Transverse colon (tissue), 4 donors: ENCODE measurements at regions not wholly inside any gene's neighbourhood (a gene's known extent, or its start where the extent isn't known, plus 50 kb on each side); places are given as distances from the start of the nearest gene placed in this dataset.

Experiments
- CTCF ChIP-seq, 5 experiments: fragments of 200-600 bp in 3 of 5; fragments of 450-650 bp in 2 of 5; sonication (generic) in 3 of 5; IDR thresholded peaks; 1 replicate in 2 of 5; 2 replicates in 3 of 5; pipeline ENCODE4 v1.5.1; 2016 to 2017; ENCODE audit warnings: antibody characterized with exemption in 5 of 5, inconsistent platforms in 3 of 5, mild to moderate bottlenecking in 2 of 5, moderate library complexity in 1 of 5
- POLR2A ChIP-seq: fragments of 450-650 bp; IDR thresholded peaks from one replicate; pipeline ENCODE4 v1.6.1; 2016; ENCODE audit warnings: antibody characterized with exemption, mild to moderate bottlenecking, moderate library complexity
- POLR2AphosphoS5 ChIP-seq, 3 donors: sonication (generic); formaldehyde crosslinking; IDR thresholded peaks; one replicate each; pipeline ENCODE4 v1.6.1; 2016; ENCODE audit warnings: antibody characterized with exemption in 3 of 3

- TF ChIP-seq POLR2A (no peak), POLR2AphosphoS5 (IDR thresholded peaks at IDR 0.05) (no peak), CTCF (IDR thresholded peaks at IDR 0.05) (no peak)
Observed at GRCh38 chr7:156034397-156034796, 222.1 kb upstream of the SHH start.
